HCT116 (cell line): ENCODE measurements at regions not wholly inside any gene's neighbourhood (a gene's known extent, or its start where the extent isn't known, plus 50 kb on each side); places are given as distances from the start of the nearest gene placed in this dataset.

Experiments used
- CEBPB ChIP-seq: IDR thresholded peaks from 2 replicates; pipeline ENCODE4 v1.6.1; 2012; ENCODE audit warnings: low read depth
- EZH2 ChIP-seq: fragments of 200-600 bp; sonication (generic); IDR thresholded peaks from 2 replicates; pipeline ENCODE4 v1.6.1; 2017; ENCODE audit warnings: antibody characterized with exemption, mixed run types
- EZH2phosphoT487 ChIP-seq: fragments of 200-600 bp; IDR thresholded peaks from 2 replicates; pipeline ENCODE4 v1.6.1; 2018; ENCODE audit warnings: antibody characterized with exemption, borderline replicate concordance
- JUND ChIP-seq: IDR thresholded peaks from 2 replicates; pipeline ENCODE4 v1.6.1; 2012
- POLR2A ChIP-seq: IDR thresholded peaks from 2 replicates; pipeline ENCODE4 v1.7.0; 2011; ENCODE audit warnings: borderline replicate concordance; ENCODE audit not compliant: insufficient read depth, insufficient read length; ENCODE audit errors: extremely low read depth
- POLR2AphosphoS5 ChIP-seq: IDR thresholded peaks from 2 replicates; pipeline ENCODE4 v1.6.1; 2011; ENCODE audit warnings: mild to moderate bottlenecking, low read depth, low read length, moderate library complexity
- RAD21 ChIP-seq: IDR thresholded peaks from 2 replicates; pipeline ENCODE4 v1.6.1; 2012; ENCODE audit warnings: low read depth, mild to moderate bottlenecking
- TCF7L2 ChIP-seq: IDR thresholded peaks from 2 replicates; pipeline ENCODE4 v1.7.0; 2011; ENCODE audit warnings: borderline replicate concordance, inconsistent platforms; ENCODE audit not compliant: insufficient read depth, insufficient read length; ENCODE audit errors: extremely low read depth
- YY1 ChIP-seq: IDR thresholded peaks from 2 replicates; pipeline ENCODE4 v1.6.1; 2011; ENCODE audit warnings: low read length, low read depth, moderate library complexity, mild to moderate bottlenecking; ENCODE audit not compliant: insufficient replicate concordance; ENCODE audit errors: extremely low read depth
- ZFX ChIP-seq: fragments of 450-650 bp; IDR thresholded peaks from 2 replicates; pipeline ENCODE4 v1.6.1; 2017
- ZNF274 ChIP-seq: fragments of 200-500 bp; sonication (Bioruptor generic); IDR thresholded peaks from 2 replicates; pipeline ENCODE4 v1.6.1; 2014; ENCODE audit warnings: mild to moderate bottlenecking, low read depth, low read length, inconsistent platforms
- TF ChIP-seq, protein P1 (sequence below), 3 experiments: fragments of 200-600 bp in 1 of 3; sonication (generic) in 1 of 3; IDR thresholded peaks in 2 of 3; conservative IDR thresholded peaks in 1 of 3; 2 replicates each; pipeline ENCODE4 v1.5.1; 2012 to 2017; ENCODE audit warnings: low read depth in 2 of 3, low read length in 2 of 3, antibody characterized with exemption in 1 of 3, borderline replicate concordance in 1 of 3, control low read depth in 1 of 3, mild to moderate bottlenecking in 1 of 3, mixed read lengths in 1 of 3, mixed run types in 1 of 3, moderate library complexity in 1 of 3; ENCODE audit not compliant: insufficient read depth in 1 of 3
- TF ChIP-seq, protein P2 (sequence below): IDR thresholded peaks from 2 replicates; pipeline ENCODE4 v1.6.1; 2012; ENCODE audit warnings: low read depth
- TF ChIP-seq, protein P3 (sequence below): IDR thresholded peaks from 2 replicates; pipeline ENCODE4 v1.6.1; 2012

DNA sequence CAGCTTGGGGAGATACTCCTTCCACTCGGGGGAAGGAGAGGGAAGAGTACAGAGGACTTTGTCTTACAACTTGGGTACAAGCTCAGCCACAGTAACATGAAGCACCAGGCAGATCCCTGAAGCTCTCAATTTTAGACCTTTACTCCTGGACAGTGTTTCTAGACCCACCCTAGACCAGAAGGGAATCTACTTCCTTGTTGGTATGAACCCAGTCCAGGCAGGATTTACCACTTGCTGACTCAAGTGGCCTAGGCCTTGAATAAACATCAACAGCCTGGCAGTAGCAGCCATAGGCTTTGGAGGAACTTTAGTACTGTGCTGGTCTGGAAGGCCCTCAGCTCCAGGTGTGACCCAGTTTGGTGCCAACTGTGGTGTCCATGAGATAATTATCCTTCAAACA lies 173.1 kb downstream of the ADRA2A start:
- TF ChIP-seq POLR2AphosphoS5 = no peak
- TF ChIP-seq, protein P1, sequence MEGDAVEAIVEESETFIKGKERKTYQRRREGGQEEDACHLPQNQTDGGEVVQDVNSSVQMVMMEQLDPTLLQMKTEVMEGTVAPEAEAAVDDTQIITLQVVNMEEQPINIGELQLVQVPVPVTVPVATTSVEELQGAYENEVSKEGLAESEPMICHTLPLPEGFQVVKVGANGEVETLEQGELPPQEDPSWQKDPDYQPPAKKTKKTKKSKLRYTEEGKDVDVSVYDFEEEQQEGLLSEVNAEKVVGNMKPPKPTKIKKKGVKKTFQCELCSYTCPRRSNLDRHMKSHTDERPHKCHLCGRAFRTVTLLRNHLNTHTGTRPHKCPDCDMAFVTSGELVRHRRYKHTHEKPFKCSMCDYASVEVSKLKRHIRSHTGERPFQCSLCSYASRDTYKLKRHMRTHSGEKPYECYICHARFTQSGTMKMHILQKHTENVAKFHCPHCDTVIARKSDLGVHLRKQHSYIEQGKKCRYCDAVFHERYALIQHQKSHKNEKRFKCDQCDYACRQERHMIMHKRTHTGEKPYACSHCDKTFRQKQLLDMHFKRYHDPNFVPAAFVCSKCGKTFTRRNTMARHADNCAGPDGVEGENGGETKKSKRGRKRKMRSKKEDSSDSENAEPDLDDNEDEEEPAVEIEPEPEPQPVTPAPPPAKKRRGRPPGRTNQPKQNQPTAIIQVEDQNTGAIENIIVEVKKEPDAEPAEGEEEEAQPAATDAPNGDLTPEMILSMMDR (IDR thresholded peaks at IDR 0.05 in 2 of 3, conservative IDR thresholded peaks at IDR 0.05 in 1 of 3; ENCODE audit: borderline replicate concordance in 1 of 3, insufficient read depth in 1 of 3, low read depth in 2 of 3, low read length in 2 of 3) = no peak
- TF ChIP-seq, protein P2, sequence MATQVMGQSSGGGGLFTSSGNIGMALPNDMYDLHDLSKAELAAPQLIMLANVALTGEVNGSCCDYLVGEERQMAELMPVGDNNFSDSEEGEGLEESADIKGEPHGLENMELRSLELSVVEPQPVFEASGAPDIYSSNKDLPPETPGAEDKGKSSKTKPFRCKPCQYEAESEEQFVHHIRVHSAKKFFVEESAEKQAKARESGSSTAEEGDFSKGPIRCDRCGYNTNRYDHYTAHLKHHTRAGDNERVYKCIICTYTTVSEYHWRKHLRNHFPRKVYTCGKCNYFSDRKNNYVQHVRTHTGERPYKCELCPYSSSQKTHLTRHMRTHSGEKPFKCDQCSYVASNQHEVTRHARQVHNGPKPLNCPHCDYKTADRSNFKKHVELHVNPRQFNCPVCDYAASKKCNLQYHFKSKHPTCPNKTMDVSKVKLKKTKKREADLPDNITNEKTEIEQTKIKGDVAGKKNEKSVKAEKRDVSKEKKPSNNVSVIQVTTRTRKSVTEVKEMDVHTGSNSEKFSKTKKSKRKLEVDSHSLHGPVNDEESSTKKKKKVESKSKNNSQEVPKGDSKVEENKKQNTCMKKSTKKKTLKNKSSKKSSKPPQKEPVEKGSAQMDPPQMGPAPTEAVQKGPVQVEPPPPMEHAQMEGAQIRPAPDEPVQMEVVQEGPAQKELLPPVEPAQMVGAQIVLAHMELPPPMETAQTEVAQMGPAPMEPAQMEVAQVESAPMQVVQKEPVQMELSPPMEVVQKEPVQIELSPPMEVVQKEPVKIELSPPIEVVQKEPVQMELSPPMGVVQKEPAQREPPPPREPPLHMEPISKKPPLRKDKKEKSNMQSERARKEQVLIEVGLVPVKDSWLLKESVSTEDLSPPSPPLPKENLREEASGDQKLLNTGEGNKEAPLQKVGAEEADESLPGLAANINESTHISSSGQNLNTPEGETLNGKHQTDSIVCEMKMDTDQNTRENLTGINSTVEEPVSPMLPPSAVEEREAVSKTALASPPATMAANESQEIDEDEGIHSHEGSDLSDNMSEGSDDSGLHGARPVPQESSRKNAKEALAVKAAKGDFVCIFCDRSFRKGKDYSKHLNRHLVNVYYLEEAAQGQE = no peak
- TF ChIP-seq, protein P3, sequence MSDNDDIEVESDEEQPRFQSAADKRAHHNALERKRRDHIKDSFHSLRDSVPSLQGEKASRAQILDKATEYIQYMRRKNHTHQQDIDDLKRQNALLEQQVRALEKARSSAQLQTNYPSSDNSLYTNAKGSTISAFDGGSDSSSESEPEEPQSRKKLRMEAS = no peak
- no peak for TF ChIP-seq ZFX
- TF ChIP-seq EZH2 = no peak
- TF ChIP-seq RAD21 = no peak
- no peak for TF ChIP-seq POLR2A
- no peak for TF ChIP-seq JUND
- TF ChIP-seq YY1 = no peak
- no peak for TF ChIP-seq ZNF274
- no peak for TF ChIP-seq EZH2phosphoT487
- TF ChIP-seq CEBPB = no peak
- TF ChIP-seq TCF7L2 = no peak
